HG03565 (cell line): ENCODE measurements at regions not wholly inside any gene's neighbourhood (a gene's known extent, or its start where the extent isn't known, plus 50 kb on each side); places are given as distances from the start of the nearest gene placed in this dataset.
"Not testable (repeated sequence)": the region's sequence is repeated elsewhere in the genome, so short reads cannot be mapped to it uniquely, and the experiment has no call there.

ENCODE experiments used
- ATAC-seq: cut with Tn5 transposase; IDR thresholded peaks from one replicate; pipeline ENCODE4 v1.9.1; 2021; ENCODE audit warnings: mild to moderate bottlenecking, moderate library complexity; ENCODE audit not compliant: unreplicated experiment

DNA sequence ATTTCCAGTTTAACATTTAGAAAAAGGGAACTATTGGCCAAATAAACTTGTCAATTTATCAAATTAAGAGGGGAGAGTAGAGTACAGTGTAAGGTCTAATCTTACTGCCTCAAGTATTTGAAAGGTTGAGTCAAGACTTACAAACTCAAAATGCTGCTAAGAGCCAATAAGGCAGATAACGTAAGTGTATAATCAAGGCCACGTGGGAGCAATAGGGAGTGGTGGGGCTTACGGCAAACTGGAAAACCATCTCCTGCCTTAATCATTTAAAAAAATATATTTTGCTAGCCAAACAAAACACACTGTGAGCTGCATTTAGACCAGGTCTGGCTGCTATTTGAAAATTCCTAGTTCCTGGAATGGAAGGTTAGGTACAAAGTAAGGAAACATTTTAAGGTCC, 107.3 kb upstream of the FRMD4B start:
- ATAC-seq, result no peak

DNA sequence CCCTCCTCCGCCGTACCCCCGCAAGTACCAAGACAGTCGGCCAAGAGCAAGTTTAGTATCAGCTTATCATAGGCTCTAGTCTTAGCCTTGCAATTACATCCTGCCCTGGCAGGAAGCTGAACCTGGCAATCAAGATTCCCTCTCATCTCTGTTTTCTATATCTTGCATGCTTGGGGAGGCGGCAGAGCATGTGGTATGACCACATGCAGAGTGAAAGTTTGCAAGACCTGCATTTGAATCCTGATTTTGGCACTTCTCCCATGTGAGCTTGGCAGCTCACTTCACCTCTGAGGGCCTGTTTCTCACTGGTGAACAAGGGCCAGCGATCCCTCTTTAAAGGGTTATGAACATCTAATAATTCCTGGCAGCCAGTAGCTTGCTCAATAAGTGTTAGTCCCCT, 106.1 kb upstream of the FRMD4B start:
- ATAC-seq, result no peak

DNA sequence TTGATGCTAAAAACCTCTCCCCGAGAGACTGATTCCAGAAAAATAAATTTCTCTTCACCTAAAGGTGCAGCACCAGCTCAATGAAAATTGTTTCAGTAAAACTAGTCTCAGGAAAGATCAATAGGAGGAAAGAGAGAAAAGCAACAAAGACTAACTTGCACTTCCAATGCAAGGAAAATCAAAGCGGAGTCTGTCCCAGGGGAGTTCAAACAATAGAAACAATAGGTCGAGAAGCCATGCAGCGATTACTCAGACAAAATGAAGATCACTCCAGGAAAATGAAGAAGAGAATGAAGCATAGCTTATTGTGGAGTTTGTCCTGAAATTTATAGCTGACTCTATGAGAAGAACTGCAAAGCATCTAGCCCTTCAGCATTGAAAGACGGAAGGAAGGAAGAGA, 105.1 kb upstream of the FRMD4B start:
- no peak for ATAC-seq

DNA sequence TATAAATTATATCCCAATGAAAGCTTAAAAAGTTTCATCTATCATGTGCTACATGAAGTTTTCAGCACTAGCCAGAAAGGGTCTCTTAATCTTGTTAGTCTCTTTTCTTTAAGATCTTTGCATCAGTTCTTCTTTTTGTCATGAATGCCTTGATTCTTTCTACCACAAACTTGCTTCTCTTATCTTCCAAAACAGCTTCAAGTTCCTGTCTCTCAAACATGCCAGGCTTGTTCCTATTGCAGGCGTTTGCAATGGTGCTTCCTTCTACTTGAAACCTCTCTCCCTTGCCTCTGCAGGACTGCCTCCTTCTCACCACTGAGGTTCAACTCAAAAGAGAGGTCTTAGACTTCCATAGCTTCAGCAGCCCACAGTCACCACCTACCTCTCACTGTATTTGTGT, 104.3 kb upstream of the FRMD4B start:
- no peak for ATAC-seq

DNA sequence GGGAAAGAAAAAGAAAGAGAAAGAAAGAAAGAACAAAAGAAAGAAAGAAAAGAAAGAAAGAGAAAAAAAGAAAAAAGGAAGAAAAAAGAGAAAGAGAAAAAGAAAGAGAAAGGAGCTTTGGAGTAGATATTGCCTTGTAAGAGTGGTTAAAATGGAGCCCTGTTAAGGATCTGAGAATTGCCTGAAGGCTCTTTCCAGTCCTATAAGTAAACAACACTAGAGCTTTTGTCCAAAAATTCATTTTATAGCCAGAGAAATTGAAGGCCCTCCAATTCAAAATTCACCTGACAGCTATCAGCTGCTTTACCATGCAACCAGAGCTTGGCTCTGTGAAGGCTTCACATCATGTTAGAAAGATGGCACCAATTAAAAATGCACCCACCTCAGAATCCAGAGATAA, 102.1 kb upstream of the FRMD4B start:
- ATAC-seq, result no peak

DNA sequence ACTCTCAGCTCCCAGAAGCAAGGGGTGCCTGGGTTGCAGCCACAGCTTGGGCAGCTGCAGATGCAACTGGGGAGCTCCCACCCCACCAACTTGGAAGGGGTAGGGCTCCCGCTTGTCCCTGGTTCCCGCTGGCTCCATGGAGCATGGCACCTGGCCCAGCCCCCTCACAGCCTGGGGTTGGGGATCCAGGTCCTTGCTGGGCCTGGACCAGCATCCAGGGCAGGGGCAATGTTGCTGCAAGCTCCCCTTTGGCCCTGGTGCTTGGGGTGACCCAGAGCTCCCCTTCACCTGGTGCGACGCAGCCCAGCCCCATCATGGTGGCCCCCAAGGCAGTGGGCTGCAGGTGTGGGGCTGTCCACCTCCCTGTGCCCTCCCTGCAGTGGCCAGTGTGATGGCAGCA, 99.6 kb upstream of the FRMD4B start:
- no peak for ATAC-seq

DNA sequence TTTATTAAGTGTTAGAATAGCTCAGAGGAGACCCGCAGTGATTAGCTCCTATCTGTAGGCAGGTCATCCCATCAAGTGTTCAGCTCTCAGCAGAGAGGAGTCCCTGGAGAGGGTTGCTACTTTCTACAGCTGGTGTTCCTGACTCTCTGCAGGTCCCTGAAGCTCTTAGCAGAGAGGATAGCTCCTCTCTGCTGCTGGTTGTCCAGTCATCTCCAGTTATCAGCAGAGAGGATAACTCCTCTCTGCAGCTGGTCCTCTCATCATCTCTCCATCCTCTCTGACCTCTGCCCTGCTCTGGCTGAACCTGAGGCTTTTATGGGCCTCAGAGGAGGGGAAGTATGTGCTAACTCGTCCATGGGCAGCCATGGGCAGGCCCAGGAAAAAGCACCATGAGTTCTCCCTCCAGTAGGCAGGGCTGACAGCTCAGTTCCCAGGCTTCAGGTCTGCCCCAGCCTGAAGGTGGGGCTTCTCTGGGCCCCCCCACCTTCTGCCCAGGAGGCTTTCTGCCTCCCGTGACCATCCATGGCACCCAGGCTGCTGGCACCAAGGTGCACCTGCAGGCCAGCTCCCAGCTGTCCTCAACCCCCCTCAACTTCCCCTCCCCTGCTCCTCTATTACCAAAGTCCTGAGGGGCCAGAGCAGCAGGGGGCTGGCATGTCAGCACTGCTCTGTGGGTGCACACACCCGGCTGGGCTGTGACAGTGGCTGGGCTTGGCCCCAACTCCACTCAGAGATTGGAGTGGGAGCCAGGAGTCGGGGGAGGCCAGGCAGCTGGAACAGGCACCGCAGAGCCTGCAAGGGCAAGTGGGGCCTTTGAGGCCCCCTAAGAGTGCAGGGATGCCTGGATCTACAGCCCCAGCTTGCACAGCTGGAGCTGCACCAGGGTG, 98.9 kb upstream of the FRMD4B start:
- no peak for ATAC-seq

DNA sequence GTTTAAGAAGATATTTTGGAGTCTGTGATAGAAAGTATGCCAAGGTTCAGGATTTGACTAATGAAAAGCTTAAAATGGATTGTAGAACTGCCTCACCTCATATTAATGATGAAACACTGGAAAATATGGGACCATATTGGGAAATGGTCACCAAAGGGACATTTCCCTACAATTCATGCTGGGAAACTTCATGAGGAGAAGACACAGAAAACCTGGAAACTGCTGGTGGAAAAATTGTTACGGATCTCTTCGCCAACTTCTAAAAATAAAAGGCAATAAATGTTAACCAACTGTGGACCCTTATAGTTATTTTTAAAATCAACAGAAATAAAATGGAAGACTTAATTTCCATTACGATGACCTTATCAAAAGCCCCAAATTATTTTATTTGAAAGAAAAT, 97.6 kb upstream of the FRMD4B start:
- ATAC-seq, result no peak

DNA sequence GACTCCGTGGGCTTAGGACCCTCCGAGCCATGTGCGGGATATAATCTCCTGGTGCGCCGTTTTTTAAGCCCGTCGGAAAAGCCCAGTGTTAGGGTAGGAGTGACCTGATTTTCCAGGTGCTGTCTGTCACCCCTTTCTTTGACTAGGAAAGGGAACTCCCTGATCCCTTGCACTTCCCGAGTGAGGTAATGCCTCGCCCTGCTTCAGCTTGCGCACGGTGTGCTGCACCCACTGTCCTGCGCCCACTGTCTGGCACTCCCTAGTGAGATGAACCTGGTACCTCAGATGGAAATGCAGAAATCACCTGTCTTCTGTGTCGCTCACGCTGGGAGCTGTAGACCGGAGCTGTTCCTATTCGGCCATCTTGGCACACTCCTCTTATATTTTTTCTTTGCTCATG, 95.1 kb upstream of the FRMD4B start:
- ATAC-seq, result not testable (repeated sequence)

DNA sequence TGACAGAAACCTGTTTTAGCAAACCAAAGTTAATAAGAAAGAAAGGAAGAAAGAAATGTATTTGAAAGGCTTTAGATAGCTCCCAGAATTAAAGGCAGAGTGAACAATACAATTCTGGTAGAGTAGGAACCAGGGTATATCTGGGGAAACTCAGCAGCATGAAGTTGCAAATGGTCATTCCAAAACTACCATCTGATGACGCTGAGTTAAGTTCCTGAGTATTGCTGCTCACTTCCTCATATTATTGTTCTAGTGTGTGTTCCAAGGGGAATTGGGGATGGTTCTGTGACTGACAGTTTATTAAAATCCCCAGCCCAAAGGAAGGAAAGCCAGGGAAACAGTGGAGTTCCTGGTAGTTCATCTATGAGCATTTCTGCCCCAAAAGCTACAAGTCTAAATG, 88.3 kb upstream of the FRMD4B start:
- ATAC-seq, result no peak

DNA sequence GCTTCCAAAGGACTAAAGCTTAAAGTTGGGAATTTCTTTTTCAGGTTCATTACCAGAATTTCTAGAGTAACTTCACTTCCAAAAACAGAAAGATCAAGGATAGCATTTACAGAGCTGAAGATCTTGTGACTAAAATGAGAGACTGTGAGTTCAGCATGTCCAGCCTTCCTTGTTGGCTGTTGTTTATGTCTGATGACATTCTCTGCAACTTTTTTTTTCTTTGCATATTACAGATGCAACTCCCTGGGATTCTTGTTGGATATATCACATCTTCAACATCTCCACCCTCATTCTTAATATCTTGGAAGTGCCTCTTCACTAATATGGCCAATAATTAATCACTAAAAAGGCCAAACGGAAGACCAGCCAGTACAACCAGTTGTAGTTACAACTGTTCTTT, 86.2 kb upstream of the FRMD4B start:
- ATAC-seq, result no peak

DNA sequence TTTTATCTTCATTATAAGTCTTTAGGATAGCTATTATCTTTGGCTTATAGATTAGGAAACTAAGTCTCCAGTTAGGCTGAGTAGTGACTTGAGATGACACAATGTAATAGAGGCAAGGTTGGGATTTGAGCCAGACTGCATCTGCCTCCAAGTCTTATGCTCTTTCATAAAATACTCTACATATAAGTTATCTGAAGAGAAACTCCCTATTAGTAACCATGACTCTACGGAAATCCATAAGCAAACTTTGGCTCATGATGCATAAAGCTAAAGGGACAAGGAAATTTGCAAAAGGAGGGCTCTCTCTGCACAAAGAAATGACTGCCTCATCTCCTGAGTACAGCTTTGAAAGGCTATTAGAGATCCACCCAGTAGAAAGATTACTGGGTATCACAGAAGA, 77.6 kb upstream of the FRMD4B start:
- ATAC-seq, result no peak

DNA sequence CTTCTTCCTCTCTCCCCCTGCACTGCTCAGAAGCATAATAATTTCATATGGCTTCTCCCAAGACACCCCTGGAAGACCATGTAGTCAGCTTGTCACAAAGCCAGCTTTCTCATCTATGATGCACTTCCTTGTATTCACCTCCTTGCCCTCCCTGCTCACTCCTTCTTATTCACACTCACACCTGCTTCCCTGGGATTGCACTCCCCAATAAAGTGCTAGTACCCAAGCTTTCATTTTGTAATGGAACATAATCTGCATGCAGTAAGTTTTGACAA, 76.9 kb upstream of the FRMD4B start:
- no peak for ATAC-seq

DNA sequence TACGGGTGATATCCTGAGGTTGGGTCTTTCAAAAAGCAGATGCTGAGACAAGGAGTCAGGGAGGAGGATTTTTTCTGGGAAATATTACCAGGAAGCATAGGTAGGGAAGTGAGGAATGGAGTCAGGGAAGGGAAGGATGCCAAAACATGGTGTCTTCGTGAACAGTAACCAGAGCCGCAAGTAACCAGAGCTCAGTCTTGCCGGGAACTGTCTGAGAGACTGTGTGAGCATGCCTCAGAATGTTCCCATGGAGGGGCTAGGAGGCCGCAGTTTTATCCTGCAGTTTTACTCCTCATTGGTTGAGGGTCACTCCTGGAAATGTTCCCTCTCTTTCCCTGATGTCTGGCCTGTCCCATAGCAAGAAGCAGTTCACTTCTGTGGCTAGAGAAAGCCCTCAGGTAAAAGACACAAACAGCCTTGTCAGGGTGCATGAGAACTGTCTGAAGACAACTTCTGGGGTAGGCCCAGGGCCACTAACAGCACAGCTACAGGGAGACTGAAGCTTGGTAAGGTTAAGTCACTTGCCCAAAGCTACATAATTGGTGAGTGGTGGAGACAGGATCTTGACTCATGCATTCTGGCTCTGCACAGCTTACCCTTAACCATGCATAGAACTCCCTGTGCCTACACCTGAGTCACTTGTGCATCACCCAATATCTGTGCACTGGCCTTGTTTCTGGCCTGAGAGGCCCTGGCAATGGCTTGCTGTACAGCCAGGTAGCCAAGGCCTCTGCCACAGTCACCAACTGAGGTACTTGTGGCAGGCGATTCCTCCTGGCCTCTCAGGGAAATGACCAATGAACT, 76.3 kb upstream of the FRMD4B start:
- no peak for ATAC-seq

DNA sequence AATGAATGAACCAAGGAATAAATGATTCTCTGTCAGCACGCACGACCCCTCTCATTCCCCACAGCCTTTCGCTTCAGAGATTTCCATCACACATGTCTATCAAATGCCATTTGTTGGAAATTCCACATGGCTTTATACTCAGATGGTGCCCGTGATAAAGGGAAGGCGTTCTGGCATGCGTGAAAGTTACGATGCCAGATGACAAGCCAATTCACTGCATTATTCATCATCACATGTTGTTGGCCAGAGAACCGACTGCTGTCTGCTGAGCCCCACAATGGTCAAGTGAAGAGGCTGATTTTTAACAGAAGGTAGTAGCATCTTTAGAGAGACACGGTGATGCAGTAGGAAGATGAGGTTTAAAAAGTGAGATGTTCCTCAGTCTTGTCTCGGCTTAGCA, 74.1 kb upstream of the FRMD4B start:
- no peak for ATAC-seq

DNA sequence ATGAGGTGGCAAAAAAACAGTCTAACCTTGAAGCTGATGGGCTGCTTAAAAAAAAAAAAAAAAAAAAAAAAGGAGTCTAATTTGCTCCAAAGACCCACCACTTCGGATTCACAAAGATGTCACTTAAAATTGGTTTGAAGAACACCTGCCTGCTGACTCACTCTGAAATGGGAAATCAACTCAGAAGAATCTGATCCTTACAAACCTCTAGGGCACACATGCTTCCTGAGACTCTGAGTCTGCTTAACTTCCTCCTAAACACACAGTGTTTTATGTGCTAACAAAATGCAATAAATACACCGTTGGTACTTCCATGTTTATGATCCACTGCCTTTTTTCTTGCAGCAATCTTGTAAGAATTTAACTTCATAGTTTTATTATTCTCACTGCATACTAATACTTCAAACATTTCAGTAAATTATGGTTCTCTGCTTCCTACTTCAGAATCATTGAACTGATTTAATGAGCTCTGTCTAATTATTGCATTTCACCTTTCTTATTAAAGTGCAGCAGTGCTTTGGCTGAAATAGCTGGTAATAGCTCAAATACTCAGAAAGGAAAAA, 73.0 kb upstream of the FRMD4B start:
- no peak for ATAC-seq

DNA sequence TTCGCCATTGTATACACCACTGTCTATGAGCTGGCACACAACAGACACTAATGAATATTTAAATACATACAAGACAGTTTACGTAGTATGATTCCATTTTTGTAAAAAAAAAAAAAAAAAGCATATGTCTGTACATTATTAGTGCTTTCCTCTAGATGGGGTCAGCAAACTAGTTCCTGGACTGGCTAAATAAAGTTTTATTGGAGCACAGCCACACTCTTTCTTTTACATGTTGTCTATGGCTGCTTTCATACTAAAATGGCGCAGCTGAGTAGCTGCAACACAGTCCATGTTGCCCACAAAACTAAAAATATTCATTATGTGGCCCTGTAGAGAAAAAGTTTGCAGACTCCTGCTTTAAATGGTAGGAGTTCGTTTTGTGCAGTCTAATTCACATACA, 70.7 kb upstream of the FRMD4B start:
- no peak for ATAC-seq

DNA sequence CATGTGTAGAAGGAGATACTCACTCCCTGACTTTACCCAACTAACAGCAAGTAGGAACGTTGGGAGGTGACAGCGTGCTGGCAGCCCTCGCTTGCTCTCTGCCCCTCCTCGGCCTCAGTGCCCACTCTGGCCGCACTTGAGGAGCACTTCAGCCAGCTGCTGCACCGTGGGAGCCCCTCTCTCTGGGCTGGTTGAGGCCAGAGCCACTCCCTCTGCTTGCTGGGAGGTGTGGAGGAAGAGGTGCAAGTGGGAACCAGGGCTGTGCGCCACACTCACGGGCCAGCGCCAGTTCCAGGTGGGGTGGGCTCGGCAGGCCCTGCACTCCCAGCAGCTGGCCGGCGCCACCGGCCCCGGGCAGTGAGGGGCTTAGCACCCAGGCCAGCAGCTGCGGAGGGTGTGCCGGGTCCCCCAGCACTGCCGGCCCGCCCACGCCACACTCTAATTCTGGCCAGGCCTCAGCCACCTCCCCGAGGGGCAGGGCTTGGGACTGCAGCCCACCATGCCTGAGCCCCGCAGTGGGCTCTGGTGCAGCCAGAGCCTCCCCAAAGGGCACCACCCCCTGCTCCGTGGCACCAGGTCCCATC, 68.4 kb upstream of the FRMD4B start:
- no peak for ATAC-seq

DNA sequence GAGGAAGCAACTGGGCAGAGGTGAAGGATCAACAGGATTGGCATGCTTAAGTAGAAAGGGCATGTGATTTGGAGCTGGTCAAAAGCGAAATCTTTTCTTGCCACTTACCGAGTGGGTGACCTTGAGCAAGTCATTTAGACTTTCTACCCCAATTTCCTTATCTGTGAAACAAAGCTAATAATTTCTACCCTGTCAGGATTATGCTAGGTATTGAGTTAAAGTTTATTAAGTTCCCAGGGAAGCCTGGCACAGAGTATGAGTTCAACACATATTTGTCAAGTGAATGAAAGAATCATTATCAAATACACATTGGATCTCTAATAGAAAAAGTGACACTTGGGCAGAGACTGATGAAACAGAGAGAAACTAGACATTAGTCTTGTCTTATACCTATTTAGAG, 66.4 kb upstream of the FRMD4B start:
- no peak for ATAC-seq

DNA sequence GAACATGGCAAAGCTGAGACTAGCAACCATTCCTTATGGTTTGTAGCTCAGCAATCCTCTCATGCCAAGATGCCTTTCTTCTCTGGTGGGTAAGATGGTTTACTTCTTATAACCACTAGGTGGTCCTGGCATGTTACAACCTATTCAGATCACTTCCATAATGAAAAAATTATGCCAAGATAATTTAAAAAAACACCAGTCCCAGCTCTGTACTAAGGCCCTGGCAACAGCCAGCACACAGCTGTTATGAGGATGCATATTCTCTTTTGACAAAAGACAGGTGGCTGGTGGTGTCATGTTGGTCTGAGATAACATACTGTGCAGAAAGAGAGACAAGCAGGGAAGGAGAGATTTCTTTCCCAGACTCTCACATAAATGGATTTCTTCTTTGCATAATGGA, 65.7 kb upstream of the FRMD4B start:
- ATAC-seq, result no peak

DNA sequence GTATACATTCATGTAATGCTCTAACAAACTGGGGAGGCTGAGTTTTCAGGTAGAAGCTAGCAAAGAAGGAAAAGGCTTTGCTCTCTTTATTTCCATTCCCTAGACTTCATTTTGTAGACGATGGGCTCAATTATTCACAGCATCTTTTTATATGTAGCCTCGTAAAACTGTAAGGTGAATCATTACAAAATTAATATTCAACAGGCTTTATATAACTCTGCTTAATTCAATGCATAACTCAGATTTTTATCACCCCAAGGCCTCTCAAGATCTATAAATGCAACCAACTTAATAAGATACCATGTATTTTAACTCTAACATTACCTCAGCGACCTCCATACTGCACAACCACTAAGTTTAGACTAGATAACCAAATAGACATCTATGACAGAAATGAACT, 63.0 kb upstream of the FRMD4B start:
- no peak for ATAC-seq
